ENCODE measurements at regions not wholly inside any gene's neighbourhood (a gene's known extent, or its start where the extent isn't known, plus 50 kb on each side); places are given as distances from the start of the nearest gene placed in this dataset.

DNA sequence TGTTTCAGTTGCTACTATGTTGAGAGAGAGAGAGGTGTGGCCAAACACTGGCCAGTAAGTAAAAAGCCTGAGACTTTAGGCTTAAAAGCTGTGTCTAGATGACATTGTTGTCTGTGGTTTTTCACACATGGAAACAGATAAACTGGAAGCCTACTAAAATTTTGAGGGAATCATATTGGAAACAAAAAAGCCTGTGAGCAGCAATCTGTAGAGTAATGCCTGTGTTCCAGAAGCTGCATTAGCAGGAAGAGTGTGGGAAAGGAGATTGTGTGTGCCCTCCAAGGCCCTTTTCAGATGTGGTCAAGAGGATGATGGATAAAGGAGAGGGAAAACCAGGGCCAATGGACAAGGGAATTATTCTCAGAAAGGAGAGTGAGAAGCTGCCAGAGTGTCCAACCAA lies 236.3 kb upstream of the SPRED2 start:
- TF ChIP-seq CREB1 (CRISPR knock-in tag; IDR thresholded peaks at IDR 0.05) (no peak), CTCF (IDR thresholded peaks at IDR 0.05) (no peak), ESRRA (CRISPR knock-in tag; IDR thresholded peaks at IDR 0.05; ENCODE audit: borderline replicate concordance) (no peak), RELA (CRISPR knock-in tag; IDR thresholded peaks at IDR 0.05; ENCODE audit: borderline replicate concordance) (no peak), ZNF121 (CRISPR knock-in tag; IDR thresholded peaks at IDR 0.05) (no peak), USF1 (CRISPR knock-in tag; IDR thresholded peaks at IDR 0.05) (no peak), ZNF138 (CRISPR knock-in tag; conservative IDR thresholded peaks at IDR 0.05) (no peak), SMAD3 (CRISPR knock-in tag; IDR thresholded peaks at IDR 0.05; ENCODE audit: borderline replicate concordance) (no peak), FOXK1 (CRISPR knock-in tag; IDR thresholded peaks at IDR 0.05) (no peak)
- TF ChIP-seq, protein P1, sequence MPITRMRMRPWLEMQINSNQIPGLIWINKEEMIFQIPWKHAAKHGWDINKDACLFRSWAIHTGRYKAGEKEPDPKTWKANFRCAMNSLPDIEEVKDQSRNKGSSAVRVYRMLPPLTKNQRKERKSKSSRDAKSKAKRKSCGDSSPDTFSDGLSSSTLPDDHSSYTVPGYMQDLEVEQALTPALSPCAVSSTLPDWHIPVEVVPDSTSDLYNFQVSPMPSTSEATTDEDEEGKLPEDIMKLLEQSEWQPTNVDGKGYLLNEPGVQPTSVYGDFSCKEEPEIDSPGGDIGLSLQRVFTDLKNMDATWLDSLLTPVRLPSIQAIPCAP (CRISPR knock-in tag; IDR thresholded peaks at IDR 0.05) = no peak
- TF ChIP-seq, protein P2, sequence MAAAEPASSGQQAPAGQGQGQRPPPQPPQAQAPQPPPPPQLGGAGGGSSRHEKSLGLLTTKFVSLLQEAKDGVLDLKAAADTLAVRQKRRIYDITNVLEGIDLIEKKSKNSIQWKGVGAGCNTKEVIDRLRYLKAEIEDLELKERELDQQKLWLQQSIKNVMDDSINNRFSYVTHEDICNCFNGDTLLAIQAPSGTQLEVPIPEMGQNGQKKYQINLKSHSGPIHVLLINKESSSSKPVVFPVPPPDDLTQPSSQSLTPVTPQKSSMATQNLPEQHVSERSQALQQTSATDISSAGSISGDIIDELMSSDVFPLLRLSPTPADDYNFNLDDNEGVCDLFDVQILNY (CRISPR knock-in tag; IDR thresholded peaks at IDR 0.05) = no peak
- TF ChIP-seq, protein P3, sequence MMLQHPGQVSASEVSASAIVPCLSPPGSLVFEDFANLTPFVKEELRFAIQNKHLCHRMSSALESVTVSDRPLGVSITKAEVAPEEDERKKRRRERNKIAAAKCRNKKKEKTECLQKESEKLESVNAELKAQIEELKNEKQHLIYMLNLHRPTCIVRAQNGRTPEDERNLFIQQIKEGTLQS (CRISPR knock-in tag; conservative IDR thresholded peaks at IDR 0.05) = no peak

All from WTC11 (cell line).